C4-2B (cell line): ENCODE measurements at regions not wholly inside any gene's neighbourhood (a gene's known extent, or its start where the extent isn't known, plus 50 kb on each side); places are given as distances from the start of the nearest gene placed in this dataset.

Experiments
- ZFX ChIP-seq: fragments of 450-650 bp; IDR thresholded peaks from 2 replicates; pipeline ENCODE4 v1.6.1; 2017
- TF ChIP-seq, protein P1 (sequence below): fragments of 450-650 bp; conservative IDR thresholded peaks from 2 replicates; pipeline ENCODE4 v1.5.1; 2017; ENCODE audit warnings: mild to moderate bottlenecking

DNA sequence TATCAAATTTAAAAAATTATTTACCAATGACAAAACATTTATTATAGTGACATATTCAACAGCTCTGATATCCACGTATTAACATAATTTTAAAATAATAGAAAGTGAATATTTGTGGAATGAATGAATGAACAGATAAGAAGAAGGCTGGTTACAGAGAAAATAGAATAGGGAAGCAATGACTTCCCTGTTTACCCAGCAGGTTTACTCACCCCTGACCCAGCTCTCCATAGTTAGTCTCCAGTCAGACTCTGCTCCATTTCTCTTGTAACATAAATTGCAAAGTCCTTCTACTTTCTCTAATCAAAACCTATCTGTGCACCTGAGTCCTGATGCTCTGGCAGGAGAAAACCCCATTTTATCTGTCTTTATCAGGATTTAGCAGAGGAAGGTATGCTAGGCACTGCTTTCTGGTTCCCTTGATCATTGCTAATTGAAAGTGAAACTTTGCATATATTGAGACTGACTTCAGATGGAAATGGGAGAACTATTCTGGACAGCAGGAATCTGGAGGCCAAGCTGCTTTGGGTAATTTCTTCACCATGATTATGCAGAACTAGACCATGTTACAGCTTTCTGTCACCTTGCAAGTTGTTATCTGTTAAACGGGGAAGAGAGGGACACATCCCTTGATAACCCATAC is 363.0 kb downstream of the FAT4 start:
- TF ChIP-seq, protein P1, sequence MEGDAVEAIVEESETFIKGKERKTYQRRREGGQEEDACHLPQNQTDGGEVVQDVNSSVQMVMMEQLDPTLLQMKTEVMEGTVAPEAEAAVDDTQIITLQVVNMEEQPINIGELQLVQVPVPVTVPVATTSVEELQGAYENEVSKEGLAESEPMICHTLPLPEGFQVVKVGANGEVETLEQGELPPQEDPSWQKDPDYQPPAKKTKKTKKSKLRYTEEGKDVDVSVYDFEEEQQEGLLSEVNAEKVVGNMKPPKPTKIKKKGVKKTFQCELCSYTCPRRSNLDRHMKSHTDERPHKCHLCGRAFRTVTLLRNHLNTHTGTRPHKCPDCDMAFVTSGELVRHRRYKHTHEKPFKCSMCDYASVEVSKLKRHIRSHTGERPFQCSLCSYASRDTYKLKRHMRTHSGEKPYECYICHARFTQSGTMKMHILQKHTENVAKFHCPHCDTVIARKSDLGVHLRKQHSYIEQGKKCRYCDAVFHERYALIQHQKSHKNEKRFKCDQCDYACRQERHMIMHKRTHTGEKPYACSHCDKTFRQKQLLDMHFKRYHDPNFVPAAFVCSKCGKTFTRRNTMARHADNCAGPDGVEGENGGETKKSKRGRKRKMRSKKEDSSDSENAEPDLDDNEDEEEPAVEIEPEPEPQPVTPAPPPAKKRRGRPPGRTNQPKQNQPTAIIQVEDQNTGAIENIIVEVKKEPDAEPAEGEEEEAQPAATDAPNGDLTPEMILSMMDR: no peak
- TF ChIP-seq ZFX: no peak
